ENCODE measurements at regions not wholly inside any gene's neighbourhood (a gene's known extent, or its start where the extent isn't known, plus 50 kb on each side); places are given as distances from the start of the nearest gene placed in this dataset.

GRCh38 chr5:130995254-130995515, 169.9 kb downstream of the HINT1 start:
- DNase-seq (ENCODE audit: low read depth), result no peak
- TF ChIP-seq MYC (IDR thresholded peaks at IDR 0.05; ENCODE audit: low read depth, low read length) (no peak), CTCF (IDR thresholded peaks at IDR 0.05; ENCODE audit: low read depth, low read length) (no peak), MAX (IDR thresholded peaks at IDR 0.05; ENCODE audit: low read depth, low read length) (no peak), POLR2A (IDR thresholded peaks at IDR 0.05; ENCODE audit: extremely low read depth, insufficient read length) (no peak)
- no peak overlapping the region for H3K4me3 ChIP-seq (ENCODE audit: low read depth, low read length)

GRCh38 chr5:130994496-130995253, 170.4 kb downstream of the HINT1 start:
- no peak for DNase-seq (ENCODE audit: low read depth)
- no peak overlapping the region for H3K4me3 ChIP-seq (ENCODE audit: low read depth, low read length)
- no peak for TF ChIP-seq MAX (IDR thresholded peaks at IDR 0.05; ENCODE audit: low read depth, low read length)
- TF ChIP-seq CTCF (IDR thresholded peaks at IDR 0.05; ENCODE audit: low read depth, low read length), result no peak
- no peak for TF ChIP-seq POLR2A (IDR thresholded peaks at IDR 0.05; ENCODE audit: extremely low read depth, insufficient read length)
- no peak for TF ChIP-seq MYC (IDR thresholded peaks at IDR 0.05; ENCODE audit: low read depth, low read length)

GRCh38 chr5:130992621-130993020, 172.4 kb downstream of the HINT1 start:
- no peak overlapping the region for H3K4me3 ChIP-seq (ENCODE audit: low read depth, low read length)
- DNase-seq (ENCODE audit: low read depth), result no peak
- TF ChIP-seq MAX (IDR thresholded peaks at IDR 0.05; ENCODE audit: low read depth, low read length) (no peak), POLR2A (IDR thresholded peaks at IDR 0.05; ENCODE audit: extremely low read depth, insufficient read length) (no peak), MYC (IDR thresholded peaks at IDR 0.05; ENCODE audit: low read depth, low read length) (no peak), CTCF (IDR thresholded peaks at IDR 0.05; ENCODE audit: low read depth, low read length) (no peak)

GRCh38 chr5:130992095-130992494, 173.0 kb downstream of the HINT1 start:
- no peak overlapping the region for H3K4me3 ChIP-seq (ENCODE audit: low read depth, low read length)
- TF ChIP-seq MYC (IDR thresholded peaks at IDR 0.05; ENCODE audit: low read depth, low read length) (no peak), MAX (IDR thresholded peaks at IDR 0.05; ENCODE audit: low read depth, low read length) (no peak), CTCF (IDR thresholded peaks at IDR 0.05; ENCODE audit: low read depth, low read length) (no peak), POLR2A (IDR thresholded peaks at IDR 0.05; ENCODE audit: extremely low read depth, insufficient read length) (no peak)
- DNase-seq (ENCODE audit: low read depth), result no peak

- no peak overlapping the region for H3K4me3 ChIP-seq (ENCODE audit: low read depth, low read length)
- no peak for TF ChIP-seq CTCF (IDR thresholded peaks at IDR 0.05; ENCODE audit: low read depth, low read length)
- no peak for TF ChIP-seq MYC (IDR thresholded peaks at IDR 0.05; ENCODE audit: low read depth, low read length)
- DNase-seq (ENCODE audit: low read depth), result no peak
Measured at GRCh38 chr5:130985776-130986175, 179.3 kb downstream of the HINT1 start.

GRCh38 chr5:130981663-130982062, 183.4 kb downstream of the HINT1 start:
- H3K4me3 ChIP-seq (ENCODE audit: low read depth, low read length), result no peak overlapping the region
- no peak for DNase-seq (ENCODE audit: low read depth)
- TF ChIP-seq CTCF (IDR thresholded peaks at IDR 0.05; ENCODE audit: low read depth, low read length), result no peak
- no peak for TF ChIP-seq MAX (IDR thresholded peaks at IDR 0.05; ENCODE audit: low read depth, low read length)
- no peak for TF ChIP-seq POLR2A (IDR thresholded peaks at IDR 0.05; ENCODE audit: extremely low read depth, insufficient read length)
- no peak for TF ChIP-seq MYC (IDR thresholded peaks at IDR 0.05; ENCODE audit: low read depth, low read length)
